ENCODE measurements at regions not wholly inside any gene's neighbourhood (a gene's known extent, or its start where the extent isn't known, plus 50 kb on each side); places are given as distances from the start of the nearest gene placed in this dataset.

DNA sequence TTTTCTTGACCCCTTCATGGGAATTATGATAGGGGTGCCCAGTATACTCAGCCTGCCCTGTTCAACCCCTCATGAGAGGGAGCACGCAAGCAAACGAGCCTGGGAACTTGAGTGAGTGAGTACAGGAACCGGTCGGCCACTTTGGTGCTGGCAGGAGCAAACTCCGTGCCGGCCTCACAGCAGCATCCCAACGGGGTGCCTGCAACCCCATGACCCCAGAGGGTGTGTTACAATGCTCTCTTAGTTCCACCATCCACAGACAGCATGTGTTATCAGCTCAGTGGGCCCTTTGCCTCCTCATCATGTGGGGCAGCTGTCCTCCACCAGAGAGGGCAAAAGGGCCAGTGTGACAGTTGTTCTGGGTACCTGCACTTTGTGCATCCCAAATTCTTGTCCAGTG is 289.8 kb downstream of the FRK start:
- intact Hi-C loops (cut with micrococcal nuclease), result no loop called here
- Histone ChIP-seq H3K79me2 (ENCODE audit: insufficient read depth, low read length) (no peaks in the 10 kb centered on the region), H3K9me2 (ENCODE audit: insufficient read depth) (no peaks in the 10 kb centered on the region), H3K27ac (ENCODE audit: low read depth, low read length) (no peak overlapping the region), H3K4me1 (ENCODE audit: control insufficient read depth in 1 of 2, insufficient read depth in 2 of 2, low read length in 2 of 2) (no peaks in the 10 kb centered on the region), H3K9me3 (ENCODE audit: control insufficient read depth in 1 of 2, insufficient read depth in 1 of 2, low read depth in 1 of 2, low read length in 2 of 2) (no peaks in the 10 kb centered on the region), H2AFZ (ENCODE audit: low read depth, low read length, poor library complexity, severe bottlenecking) (no peak overlapping the region), H3K4me2 (ENCODE audit: low read length) (no peak overlapping the region), H3K27me3 (ENCODE audit: insufficient read depth, low read length) (peaks cover 10% of the 10 kb centered on the region; the same call in 1 of the 2 replicates), H3K9ac (ENCODE audit: low read length) (no peak overlapping the region), H3K36me3 (ENCODE audit: control insufficient read depth in 1 of 2, insufficient read depth in 2 of 2, low read length in 2 of 2) (no peaks in the 10 kb centered on the region), H4K20me1 (ENCODE audit: insufficient read depth) (no peaks in the 10 kb centered on the region; the same call in 1 of the 2 replicates), H3K4me3 (replicated peaks in 1 of 2; ENCODE audit: low read depth in 1 of 2, low read length in 2 of 2) (no peak overlapping the region)
- no TSS peak for BruUV-seq (replicated peaks)
- ATAC-seq (no peak), DNase-seq (ENCODE audit: low read depth, low spot score) (no peak)
- POLR2A ChIA-PET, result no interaction called here
- TF ChIP-seq EZH2 (IDR thresholded peaks at IDR 0.05), result no peak
- no peak for TF ChIP-seq ELF1 (IDR thresholded peaks at IDR 0.05; ENCODE audit: borderline replicate concordance, low read depth)
- TF ChIP-seq POLR2A (IDR thresholded peaks at IDR 0.05; ENCODE audit: borderline replicate concordance, extremely low read depth, insufficient read depth, insufficient read length), result no peak
- TF ChIP-seq, protein P1, sequence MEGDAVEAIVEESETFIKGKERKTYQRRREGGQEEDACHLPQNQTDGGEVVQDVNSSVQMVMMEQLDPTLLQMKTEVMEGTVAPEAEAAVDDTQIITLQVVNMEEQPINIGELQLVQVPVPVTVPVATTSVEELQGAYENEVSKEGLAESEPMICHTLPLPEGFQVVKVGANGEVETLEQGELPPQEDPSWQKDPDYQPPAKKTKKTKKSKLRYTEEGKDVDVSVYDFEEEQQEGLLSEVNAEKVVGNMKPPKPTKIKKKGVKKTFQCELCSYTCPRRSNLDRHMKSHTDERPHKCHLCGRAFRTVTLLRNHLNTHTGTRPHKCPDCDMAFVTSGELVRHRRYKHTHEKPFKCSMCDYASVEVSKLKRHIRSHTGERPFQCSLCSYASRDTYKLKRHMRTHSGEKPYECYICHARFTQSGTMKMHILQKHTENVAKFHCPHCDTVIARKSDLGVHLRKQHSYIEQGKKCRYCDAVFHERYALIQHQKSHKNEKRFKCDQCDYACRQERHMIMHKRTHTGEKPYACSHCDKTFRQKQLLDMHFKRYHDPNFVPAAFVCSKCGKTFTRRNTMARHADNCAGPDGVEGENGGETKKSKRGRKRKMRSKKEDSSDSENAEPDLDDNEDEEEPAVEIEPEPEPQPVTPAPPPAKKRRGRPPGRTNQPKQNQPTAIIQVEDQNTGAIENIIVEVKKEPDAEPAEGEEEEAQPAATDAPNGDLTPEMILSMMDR (IDR thresholded peaks at IDR 0.05 in 2 of 3, conservative IDR thresholded peaks at IDR 0.05 in 1 of 3; ENCODE audit: borderline replicate concordance in 1 of 3, insufficient read depth in 1 of 3, low read depth in 2 of 3, low read length in 2 of 3), result no peak
- TF ChIP-seq ZNF274 (IDR thresholded peaks at IDR 0.05; ENCODE audit: low read depth, low read length), result no peak
- no peak for TF ChIP-seq ATF3 (IDR thresholded peaks at IDR 0.05)
- TF ChIP-seq SP1 (IDR thresholded peaks at IDR 0.05; ENCODE audit: low read depth), result no peak
- no peak for TF ChIP-seq RAD21 (IDR thresholded peaks at IDR 0.05; ENCODE audit: low read depth)
- no peak for TF ChIP-seq EGR1 (IDR thresholded peaks at IDR 0.05; ENCODE audit: low read depth)
- TF ChIP-seq EZH2phosphoT487 (IDR thresholded peaks at IDR 0.05; ENCODE audit: borderline replicate concordance), result no peak
- TF ChIP-seq FOSL1 (IDR thresholded peaks at IDR 0.05; ENCODE audit: low read depth), result no peak
- no peak for TF ChIP-seq CBX3 (IDR thresholded peaks at IDR 0.05; ENCODE audit: low read depth)
- TF ChIP-seq JUND (IDR thresholded peaks at IDR 0.05), result no peak
- TF ChIP-seq CEBPB (IDR thresholded peaks at IDR 0.05; ENCODE audit: low read depth), result no peak
- TF ChIP-seq, protein P2, sequence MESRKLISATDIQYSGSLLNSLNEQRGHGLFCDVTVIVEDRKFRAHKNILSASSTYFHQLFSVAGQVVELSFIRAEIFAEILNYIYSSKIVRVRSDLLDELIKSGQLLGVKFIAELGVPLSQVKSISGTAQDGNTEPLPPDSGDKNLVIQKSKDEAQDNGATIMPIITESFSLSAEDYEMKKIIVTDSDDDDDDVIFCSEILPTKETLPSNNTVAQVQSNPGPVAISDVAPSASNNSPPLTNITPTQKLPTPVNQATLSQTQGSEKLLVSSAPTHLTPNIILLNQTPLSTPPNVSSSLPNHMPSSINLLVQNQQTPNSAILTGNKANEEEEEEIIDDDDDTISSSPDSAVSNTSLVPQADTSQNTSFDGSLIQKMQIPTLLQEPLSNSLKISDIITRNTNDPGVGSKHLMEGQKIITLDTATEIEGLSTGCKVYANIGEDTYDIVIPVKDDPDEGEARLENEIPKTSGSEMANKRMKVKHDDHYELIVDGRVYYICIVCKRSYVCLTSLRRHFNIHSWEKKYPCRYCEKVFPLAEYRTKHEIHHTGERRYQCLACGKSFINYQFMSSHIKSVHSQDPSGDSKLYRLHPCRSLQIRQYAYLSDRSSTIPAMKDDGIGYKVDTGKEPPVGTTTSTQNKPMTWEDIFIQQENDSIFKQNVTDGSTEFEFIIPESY (IDR thresholded peaks at IDR 0.05; ENCODE audit: extremely low read depth, insufficient replicate concordance, low read length), result no peak
- RAD21 ChIA-PET (ENCODE audit: low non-redundant PET in 1 of 2, low total read pairs in 2 of 2, uncharacterized antibody in 2 of 2, unreplicated experiment in 2 of 2), result no interaction called here
- CTCF ChIA-PET, result no interaction called here
